NCI-H1930 (cell line): ENCODE measurements at regions not wholly inside any gene's neighbourhood (a gene's known extent, or its start where the extent isn't known, plus 50 kb on each side); places are given as distances from the start of the nearest gene placed in this dataset.

Experiments used
- DNase-seq, 2 experiments: peaks; one replicate each; lab custom pipeline; 2025; lab: John Stamatoyannopoulos, UW

- DNase-seq: no peak
Measured at GRCh38 chr2:3138621-3139020, 239.0 kb downstream of the EIPR1 start.

GRCh38 chr2:3137651-3138300 is 239.8 kb downstream of the EIPR1 start:
- DNase-seq: no peak

GRCh38 chr2:3135676-3136075 is 241.9 kb downstream of the EIPR1 start:
- DNase-seq: no peak

GRCh38 chr2:3134026-3134571 is 243.5 kb downstream of the EIPR1 start:
- no peak for DNase-seq

- DNase-seq: no peak
Measured at GRCh38 chr2:3132966-3133365, 244.7 kb downstream of the EIPR1 start.

GRCh38 chr2:3132466-3132865 is 245.2 kb downstream of the EIPR1 start:
- no peak for DNase-seq

GRCh38 chr2:3131636-3132326 is 245.8 kb downstream of the EIPR1 start:
- no peak for DNase-seq

- DNase-seq: no peak
Measured at GRCh38 chr2:3130889-3131635, 246.6 kb downstream of the EIPR1 start.

GRCh38 chr2:3130444-3130843 is 247.2 kb downstream of the EIPR1 start:
- DNase-seq: no peak

- DNase-seq: no peak
Measured at GRCh38 chr2:3129867-3130266, 247.8 kb downstream of the EIPR1 start.

- DNase-seq: no peak
Measured at GRCh38 chr2:3128786-3129185, 248.8 kb downstream of the EIPR1 start.

- DNase-seq: no peak
Measured at GRCh38 chr2:3127710-3128109, 249.9 kb downstream of the EIPR1 start.

GRCh38 chr2:3126911-3127621 is 250.6 kb downstream of the EIPR1 start:
- no peak for DNase-seq

GRCh38 chr2:3126171-3126910 is 251.3 kb downstream of the EIPR1 start:
- no peak for DNase-seq

GRCh38 chr2:3125761-3126130 is 251.9 kb downstream of the EIPR1 start:
- DNase-seq: no peak

- DNase-seq: no peak
Measured at GRCh38 chr2:3125001-3125760, 252.4 kb downstream of the EIPR1 start.

GRCh38 chr2:3122525-3122924 is 255.1 kb downstream of the EIPR1 start:
- no peak for DNase-seq

- no peak for DNase-seq
Measured at GRCh38 chr2:3121601-3122000, 256.0 kb downstream of the EIPR1 start.

GRCh38 chr2:3117650-3118216 is 259.9 kb downstream of the EIPR1 start:
- DNase-seq: no peak

- DNase-seq: no peak
Measured at GRCh38 chr2:3116371-3116770, 261.2 kb downstream of the EIPR1 start.
